GM21529 (cell line): ENCODE measurements at regions not wholly inside any gene's neighbourhood (a gene's known extent, or its start where the extent isn't known, plus 50 kb on each side); places are given as distances from the start of the nearest gene placed in this dataset.

Experiments used
- ATAC-seq: cut with Tn5 transposase; IDR thresholded peaks from one replicate; pipeline ENCODE4 v1.9.1; 2021; ENCODE audit not compliant: unreplicated experiment

GRCh38 chr5:93120771-93121170 is 460.2 kb downstream of the NR2F1-AS1 start:
- ATAC-seq = no peak

- no peak for ATAC-seq
Observed at GRCh38 chr5:93120051-93120450, 461.0 kb downstream of the NR2F1-AS1 start.

GRCh38 chr5:93117751-93118531 is 463.1 kb downstream of the NR2F1-AS1 start:
- no peak for ATAC-seq

GRCh38 chr5:93107805-93108520 is 473.1 kb downstream of the NR2F1-AS1 start:
- no peak for ATAC-seq

- ATAC-seq = no peak
Observed at GRCh38 chr5:93107141-93107540, 473.9 kb downstream of the NR2F1-AS1 start.

- no peak for ATAC-seq
Observed at GRCh38 chr5:93101661-93102060, 479.4 kb downstream of the NR2F1-AS1 start.

- no peak for ATAC-seq
Observed at GRCh38 chr5:93100976-93101375, 480.0 kb downstream of the NR2F1-AS1 start.

GRCh38 chr5:93100428-93100827 is 480.6 kb downstream of the NR2F1-AS1 start:
- no peak for ATAC-seq

GRCh38 chr5:93099902-93100347 is 481.1 kb downstream of the NR2F1-AS1 start:
- no peak for ATAC-seq

- no peak for ATAC-seq
Observed at GRCh38 chr5:93096561-93096960, 484.5 kb downstream of the NR2F1-AS1 start.

- ATAC-seq = no peak
Observed at GRCh38 chr5:93092349-93093105, 488.5 kb downstream of the NR2F1-AS1 start.

GRCh38 chr5:93090698-93091097 is 490.3 kb downstream of the NR2F1-AS1 start:
- no peak for ATAC-seq

GRCh38 chr5:93088592-93089389 is 492.2 kb downstream of the NR2F1-AS1 start:
- ATAC-seq = no peak

- ATAC-seq = no peak
Observed at GRCh38 chr5:93087326-93087725, 493.7 kb downstream of the NR2F1-AS1 start.

- no peak for ATAC-seq
Observed at GRCh38 chr5:93082981-93083380, 498.0 kb downstream of the NR2F1-AS1 start.

- no peak for ATAC-seq
Observed at GRCh38 chr5:93079046-93079445, 502.0 kb downstream of the NR2F1-AS1 start.

- peak; percentile 80 for ATAC-seq
Observed at GRCh38 chr5:93078082-93079038, 502.7 kb downstream of the NR2F1-AS1 start.

- ATAC-seq = no peak
Observed at GRCh38 chr5:93076566-93076965, 504.5 kb downstream of the NR2F1-AS1 start.

- no peak for ATAC-seq
Observed at GRCh38 chr5:93076096-93076495, 504.9 kb downstream of the NR2F1-AS1 start.

GRCh38 chr5:93073547-93073946 is 507.5 kb downstream of the NR2F1-AS1 start:
- ATAC-seq = no peak
